ENCODE measurements at regions not wholly inside any gene's neighbourhood (a gene's known extent, or its start where the extent isn't known, plus 50 kb on each side); places are given as distances from the start of the nearest gene placed in this dataset.

- TF ChIP-seq CTCF (IDR thresholded peaks at IDR 0.05; ENCODE audit: unreplicated experiment) = no peak
- no peak for DNase-seq (ENCODE audit: low spot score in 2 of 2, unreplicated experiment in 2 of 2)
- no peaks in the 10 kb centered on the region for H3K9me3 Mint-ChIP-seq
Measured at GRCh38 chr10:64097391-64098122, 576.4 kb downstream of the REEP3 start.

GRCh38 chr10:64098994-64099393, 577.8 kb downstream of the REEP3 start:
- H3K27ac Mint-ChIP-seq = no peak overlapping the region
- H3K27me3 Mint-ChIP-seq (ENCODE audit: low read depth) = peaks cover 2% of the 10 kb centered on the region
- no peak for TF ChIP-seq CTCF (IDR thresholded peaks at IDR 0.05; ENCODE audit: unreplicated experiment)
- H3K4me1 Mint-ChIP-seq = no peaks in the 10 kb centered on the region
- no peaks in the 10 kb centered on the region for H3K36me3 Mint-ChIP-seq
- DNase-seq (ENCODE audit: low spot score in 2 of 2, unreplicated experiment in 2 of 2) = no peak
- no peak overlapping the region for H3K4me3 Mint-ChIP-seq
- H3K9me3 Mint-ChIP-seq = no peaks in the 10 kb centered on the region

More at GRCh38 chr10:64097391-64098122, 576.4 kb downstream of the REEP3 start:
- no peak overlapping the region for H3K27ac Mint-ChIP-seq
- H3K4me3 Mint-ChIP-seq = no peak overlapping the region
- H3K27me3 Mint-ChIP-seq (ENCODE audit: low read depth) = peaks cover 4% of the 10 kb centered on the region
- H3K4me1 Mint-ChIP-seq = no peaks in the 10 kb centered on the region
- no peaks in the 10 kb centered on the region for H3K36me3 Mint-ChIP-seq

- Mint-ChIP-seq H3K27me3 (ENCODE audit: low read depth) (peaks cover under 1% of the 10 kb centered on the region), H3K36me3 (no peaks in the 10 kb centered on the region), H3K9me3 (no peaks in the 10 kb centered on the region), H3K4me3 (no peak overlapping the region), H3K4me1 (no peaks in the 10 kb centered on the region), H3K27ac (no peak overlapping the region)
- DNase-seq (ENCODE audit: low spot score in 2 of 2, unreplicated experiment in 2 of 2) = no peak
- TF ChIP-seq CTCF (IDR thresholded peaks at IDR 0.05; ENCODE audit: unreplicated experiment) = no peak
Measured at GRCh38 chr10:64101606-64102263, 580.5 kb downstream of the REEP3 start.

GRCh38 chr10:64102264-64102633, 581.0 kb downstream of the REEP3 start:
- H3K27ac Mint-ChIP-seq = no peak overlapping the region
- H3K36me3 Mint-ChIP-seq = no peaks in the 10 kb centered on the region
- H3K4me1 Mint-ChIP-seq = peaks cover 3% of the 10 kb centered on the region
- TF ChIP-seq CTCF (IDR thresholded peaks at IDR 0.05; ENCODE audit: unreplicated experiment) = no peak
- H3K9me3 Mint-ChIP-seq = no peaks in the 10 kb centered on the region
- no peak overlapping the region for H3K4me3 Mint-ChIP-seq
- DNase-seq (ENCODE audit: low spot score in 2 of 2, unreplicated experiment in 2 of 2) = no peak
- no peaks in the 10 kb centered on the region for H3K27me3 Mint-ChIP-seq (ENCODE audit: low read depth)

GRCh38 chr10:64102916-64103315, 581.7 kb downstream of the REEP3 start:
- Mint-ChIP-seq H3K4me3 (no peak overlapping the region), H3K27me3 (ENCODE audit: low read depth) (no peaks in the 10 kb centered on the region), H3K9me3 (no peaks in the 10 kb centered on the region), H3K27ac (no peak overlapping the region), H3K4me1 (peaks cover 4% of the 10 kb centered on the region), H3K36me3 (no peaks in the 10 kb centered on the region)
- no peak for TF ChIP-seq CTCF (IDR thresholded peaks at IDR 0.05; ENCODE audit: unreplicated experiment)
- DNase-seq (ENCODE audit: low spot score in 2 of 2, unreplicated experiment in 2 of 2) = no peak

All from mesothelial cell of epicardium (in vitro differentiated cells).